Ishikawa (cell line): ENCODE measurements at regions not wholly inside any gene's neighbourhood (a gene's known extent, or its start where the extent isn't known, plus 50 kb on each side); places are given as distances from the start of the nearest gene placed in this dataset.

ENCODE experiments used
- CEBPB ChIP-seq: IDR thresholded peaks from 2 replicates; pipeline ENCODE4 v1.6.1; 2012
- CREB1 ChIP-seq: IDR thresholded peaks from 2 replicates; pipeline ENCODE4 v1.6.1; 2012; ENCODE audit warnings: low read depth
- EGR1 ChIP-seq: IDR thresholded peaks from 2 replicates; pipeline ENCODE4 v1.6.1; 2012
- EP300 ChIP-seq: IDR thresholded peaks from 2 replicates; pipeline ENCODE4 v1.6.1; 2012; ENCODE audit warnings: borderline replicate concordance
- FOXM1 ChIP-seq: IDR thresholded peaks from 2 replicates; pipeline ENCODE4 v1.6.1; 2012; ENCODE audit warnings: low read depth, borderline replicate concordance
- NFIC ChIP-seq: IDR thresholded peaks from 2 replicates; pipeline ENCODE4 v1.6.1; 2012
- RAD21 ChIP-seq: IDR thresholded peaks from 2 replicates; pipeline ENCODE4 v1.6.1; 2012; ENCODE audit warnings: low read depth
- REST ChIP-seq: IDR thresholded peaks from 2 replicates; pipeline ENCODE4 v1.6.1; 2012; ENCODE audit warnings: low read depth, mild to moderate bottlenecking
- TAF1 ChIP-seq: IDR thresholded peaks from 2 replicates; pipeline ENCODE4 v1.6.1; 2012; ENCODE audit warnings: low read depth, mild to moderate bottlenecking
- TCF12 ChIP-seq: IDR thresholded peaks from 2 replicates; pipeline ENCODE4 v1.6.1; 2012; ENCODE audit warnings: low read depth
- TEAD4 ChIP-seq: IDR thresholded peaks from 2 replicates; pipeline ENCODE4 v1.6.1; 2012
- USF1 ChIP-seq: IDR thresholded peaks from 2 replicates; pipeline ENCODE4 v1.6.1; 2012
- YY1 ChIP-seq: IDR thresholded peaks from 2 replicates; pipeline ENCODE4 v1.6.1; 2012; ENCODE audit warnings: low read depth
- ZBTB7A ChIP-seq: IDR thresholded peaks from 2 replicates; pipeline ENCODE4 v1.6.1; 2012; ENCODE audit warnings: low read depth
- TF ChIP-seq, protein P1 (sequence below): IDR thresholded peaks from 2 replicates; pipeline ENCODE4 v1.6.1; 2012

DNA sequence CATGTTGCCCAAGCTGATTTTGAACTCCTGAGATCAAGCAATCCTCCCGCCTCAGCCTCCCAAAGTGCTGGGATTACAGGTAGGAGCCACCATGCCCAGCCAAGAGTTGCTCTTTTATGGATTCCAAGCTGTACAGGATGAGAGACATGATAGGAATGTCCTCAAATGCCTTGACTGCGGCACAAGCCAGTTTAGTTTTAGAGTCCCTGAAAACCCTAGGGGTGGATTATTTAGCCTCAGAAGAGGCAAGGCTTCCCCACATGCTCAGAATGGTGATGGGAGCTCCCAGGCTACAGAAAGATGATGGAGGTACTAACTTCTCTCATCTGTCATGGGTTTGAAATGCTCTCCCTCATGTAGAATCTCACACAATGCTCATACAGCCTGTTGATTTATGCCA is 192.1 kb upstream of the ADRA1D start:
- TF ChIP-seq TEAD4 (no peak), TCF12 (no peak), EGR1 (no peak), NFIC (no peak), FOXM1 (no peak), ZBTB7A (no peak), REST (no peak)
- TF ChIP-seq, protein P1, sequence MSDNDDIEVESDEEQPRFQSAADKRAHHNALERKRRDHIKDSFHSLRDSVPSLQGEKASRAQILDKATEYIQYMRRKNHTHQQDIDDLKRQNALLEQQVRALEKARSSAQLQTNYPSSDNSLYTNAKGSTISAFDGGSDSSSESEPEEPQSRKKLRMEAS = no peak

GRCh38 chr20:4439461-4439860 is 190.4 kb upstream of the ADRA1D start:
- TF ChIP-seq CEBPB (no peak), EGR1 (no peak), TAF1 (no peak), ZBTB7A (no peak), FOXM1 (no peak), RAD21 (no peak), TCF12 (no peak), USF1 (no peak), CREB1 (no peak), YY1 (no peak), NFIC (no peak), EP300 (no peak), TEAD4 (no peak)
- TF ChIP-seq, protein P1 = no peak

- no peak for TF ChIP-seq CEBPB
- no peak for TF ChIP-seq TEAD4
- TF ChIP-seq RAD21 = no peak
- TF ChIP-seq REST = no peak
- no peak for TF ChIP-seq USF1
- TF ChIP-seq EP300 = no peak
- TF ChIP-seq FOXM1 = no peak
- TF ChIP-seq TAF1 = no peak
- TF ChIP-seq, protein P1 = no peak
- TF ChIP-seq YY1 = no peak
- TF ChIP-seq ZBTB7A = no peak
- TF ChIP-seq TCF12 = no peak
- TF ChIP-seq CREB1 = no peak
- TF ChIP-seq NFIC = no peak
- TF ChIP-seq EGR1 = no peak
These were observed 188.0 kb upstream of the ADRA1D start for GRCh38 chr20:4437131-4437530.

DNA sequence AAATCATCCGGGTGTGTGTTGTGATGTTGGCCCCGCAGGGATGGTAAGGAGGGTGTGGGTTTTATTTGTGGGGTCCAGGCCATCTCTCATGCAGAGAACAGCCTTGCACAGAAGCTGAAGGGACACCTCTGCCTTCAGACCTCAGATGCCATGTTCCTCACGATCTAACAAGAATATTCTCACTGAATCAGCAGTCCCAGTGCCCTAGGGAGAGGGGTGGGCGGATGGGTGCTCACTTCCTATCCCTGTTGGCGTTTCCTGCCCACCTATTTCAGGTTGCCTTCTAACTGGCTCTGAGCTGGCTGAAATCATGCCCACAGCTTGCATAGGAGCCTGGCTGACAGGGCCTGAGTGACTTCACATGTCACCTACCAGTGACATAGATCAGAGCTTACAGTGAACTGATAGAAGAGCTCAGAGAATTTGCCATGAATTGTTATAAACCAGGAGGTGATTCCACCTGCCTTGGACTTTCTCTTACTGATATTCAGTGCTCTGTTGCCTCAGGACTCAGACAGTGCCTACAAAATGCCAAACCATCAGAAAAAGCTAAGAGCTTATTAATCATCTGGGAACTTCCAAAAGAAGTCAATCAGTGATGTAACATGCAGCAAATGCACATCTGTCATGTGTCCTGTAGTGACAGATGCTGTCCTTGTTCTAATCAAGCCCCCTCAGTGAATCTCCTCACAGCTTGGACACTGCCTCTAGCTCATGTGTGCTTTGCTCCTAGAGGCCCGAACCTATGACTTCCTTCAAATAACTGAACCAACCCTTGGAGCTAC is 186.8 kb upstream of the ADRA1D start:
- TF ChIP-seq CREB1 = no peak
- TF ChIP-seq RAD21 = no peak
- TF ChIP-seq USF1 = no peak
- TF ChIP-seq, protein P1 = no peak
- TF ChIP-seq TAF1 = no peak
- TF ChIP-seq REST = no peak
- no peak for TF ChIP-seq CEBPB
- TF ChIP-seq FOXM1 = no peak
- no peak for TF ChIP-seq YY1
- TF ChIP-seq ZBTB7A = no peak
- TF ChIP-seq EGR1 = no peak
- no peak for TF ChIP-seq TCF12
- TF ChIP-seq NFIC = no peak
- no peak for TF ChIP-seq EP300
- no peak for TF ChIP-seq TEAD4
